NB4 (cell line): ENCODE measurements at regions not wholly inside any gene's neighbourhood (a gene's known extent, or its start where the extent isn't known, plus 50 kb on each side); places are given as distances from the start of the nearest gene placed in this dataset.

Experiments used
- CTCF ChIP-seq: IDR thresholded peaks from one replicate; pipeline ENCODE4 v1.5.1; 2012; ENCODE audit warnings: low read depth, low read length
- POLR2A ChIP-seq: IDR thresholded peaks from 2 replicates; pipeline ENCODE4 v1.6.1; 2011; ENCODE audit warnings: mild to moderate bottlenecking; ENCODE audit not compliant: insufficient read length; ENCODE audit errors: extremely low read depth

GRCh38 chr13:111406636-111407035 lies 86.2 kb downstream of the TEX29 start:
- TF ChIP-seq CTCF (no peak), POLR2A (no peak)
